Hippocampal formation (tissue), 2 donors: ENCODE measurements at regions not wholly inside any gene's neighbourhood (a gene's known extent, or its start where the extent isn't known, plus 50 kb on each side); places are given as distances from the start of the nearest gene placed in this dataset.
"Not testable (repeated sequence)": the region's sequence is repeated elsewhere in the genome, so short reads cannot be mapped to it uniquely, and the experiment has no call there.

Source experiments
- DNase-seq, 2 donors: peaks; one replicate each; lab custom pipeline; 2025; lab: John Stamatoyannopoulos, UW

- DNase-seq = no peak
Measured at GRCh38 chr17:6257336-6257735, 177.6 kb downstream of the AIPL1 start.

DNA sequence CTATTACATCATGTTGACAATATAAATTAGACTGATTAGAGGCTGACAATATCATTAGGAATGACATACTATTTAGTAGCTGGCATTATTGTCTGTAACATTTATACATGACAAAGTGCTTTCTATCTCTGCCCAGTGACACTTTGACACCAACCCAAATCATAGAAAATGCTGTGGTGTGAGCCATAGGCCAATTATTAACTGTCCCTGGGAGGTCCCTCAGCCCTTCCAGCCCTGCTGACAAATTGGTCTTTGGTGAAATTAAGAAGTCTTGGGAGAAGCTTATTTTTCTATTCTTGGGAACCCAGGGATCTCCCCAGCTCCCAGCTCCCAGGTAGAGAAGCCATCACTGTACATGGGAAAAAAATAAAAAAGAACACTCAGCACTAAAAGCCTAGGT is 179.6 kb downstream of the AIPL1 start:
- DNase-seq = no peak

GRCh38 chr17:6254036-6254435 is 180.9 kb downstream of the AIPL1 start:
- DNase-seq = no peak

DNA sequence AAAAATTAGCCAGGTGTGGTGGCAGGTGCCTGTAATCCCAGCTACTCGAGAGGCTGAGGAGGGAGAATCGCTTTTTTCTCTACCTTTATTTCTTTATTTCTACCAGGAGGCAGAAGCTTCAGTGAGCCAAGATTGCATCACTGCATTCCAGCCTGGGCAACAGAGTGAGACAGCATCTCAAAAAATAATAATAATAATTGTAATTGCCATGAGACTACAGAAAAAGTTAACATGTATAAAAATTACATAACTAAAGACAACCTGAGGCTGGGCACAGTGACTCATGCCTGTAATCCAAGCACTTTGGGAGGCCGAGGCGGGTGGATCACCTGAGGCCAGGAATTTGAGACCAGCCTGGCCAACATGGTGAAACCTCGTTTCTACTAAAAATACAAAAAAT is 181.5 kb downstream of the WSCD1 start:
- not testable (repeated sequence) for DNase-seq

DNA sequence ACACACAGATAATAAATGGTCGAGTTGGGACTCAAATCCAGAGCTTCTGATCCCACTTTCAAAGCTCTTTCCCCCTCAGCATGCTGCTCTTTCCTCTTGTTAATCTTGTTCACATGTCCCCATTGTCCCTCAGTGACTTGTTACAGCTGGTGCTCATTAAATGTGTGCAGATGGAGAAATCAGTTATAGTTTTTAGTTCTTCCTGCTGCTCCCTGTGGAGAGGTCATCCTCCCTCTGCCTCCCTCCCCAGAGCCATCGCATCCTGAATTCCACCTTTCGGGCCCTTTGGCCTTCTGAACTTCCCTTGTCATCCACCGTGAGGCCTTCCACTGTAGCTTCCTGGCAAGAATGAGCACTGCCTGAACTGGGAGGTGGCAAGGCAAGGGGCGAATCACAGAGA is 179.6 kb downstream of the WSCD1 start:
- DNase-seq = no peak

- no peak for DNase-seq
Measured at GRCh38 chr17:6248061-6248460, 177.9 kb downstream of the WSCD1 start.

DNA sequence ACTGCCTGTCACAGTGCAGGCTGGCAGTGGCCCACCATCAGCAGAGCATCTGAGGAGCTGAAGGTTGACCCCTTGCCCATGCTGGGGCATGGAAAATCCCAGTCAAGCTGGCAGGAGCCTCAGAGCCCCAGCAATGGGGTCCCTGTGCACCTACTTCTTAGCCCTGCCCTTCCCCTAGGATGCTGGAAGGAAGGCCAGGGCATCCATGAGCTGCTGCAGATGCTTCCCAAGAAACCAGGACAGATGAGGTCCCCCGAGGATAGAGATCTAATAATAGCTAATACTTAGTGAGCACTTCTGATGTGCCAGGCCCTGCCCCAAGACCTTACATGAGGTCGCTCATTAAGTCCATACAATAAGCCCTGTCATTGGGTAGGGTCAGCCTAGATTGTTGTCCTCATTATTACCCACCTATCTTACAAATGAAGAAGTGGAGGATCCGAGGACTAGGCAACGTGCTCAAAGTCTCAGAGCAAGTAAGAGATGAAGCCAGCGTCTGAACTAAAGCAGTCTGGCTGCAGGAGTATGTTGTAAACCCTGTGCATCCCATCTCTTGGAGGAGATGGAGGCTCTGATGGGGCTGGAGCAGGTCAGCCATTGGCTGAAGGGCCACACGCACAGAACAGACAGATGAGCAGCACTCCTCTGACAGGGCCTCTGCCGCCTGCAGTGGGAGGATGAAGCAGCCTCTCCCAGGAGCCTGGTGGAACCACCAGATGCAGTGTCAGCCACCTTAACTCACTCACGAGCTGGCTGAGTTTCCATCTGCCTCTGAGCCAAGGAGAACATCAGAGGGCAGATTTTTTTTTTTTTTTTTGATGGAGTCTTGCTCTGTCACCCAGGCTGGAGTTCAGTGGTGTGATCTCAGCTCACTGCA is 175.4 kb downstream of the WSCD1 start:
- no peak for DNase-seq

GRCh38 chr17:6244796-6245195 is 174.6 kb downstream of the WSCD1 start:
- DNase-seq = no peak

GRCh38 chr17:6244253-6244652 is 174.1 kb downstream of the WSCD1 start:
- DNase-seq = no peak

- DNase-seq = no peak
Measured at GRCh38 chr17:6243186-6243585, 173.0 kb downstream of the WSCD1 start.

DNA sequence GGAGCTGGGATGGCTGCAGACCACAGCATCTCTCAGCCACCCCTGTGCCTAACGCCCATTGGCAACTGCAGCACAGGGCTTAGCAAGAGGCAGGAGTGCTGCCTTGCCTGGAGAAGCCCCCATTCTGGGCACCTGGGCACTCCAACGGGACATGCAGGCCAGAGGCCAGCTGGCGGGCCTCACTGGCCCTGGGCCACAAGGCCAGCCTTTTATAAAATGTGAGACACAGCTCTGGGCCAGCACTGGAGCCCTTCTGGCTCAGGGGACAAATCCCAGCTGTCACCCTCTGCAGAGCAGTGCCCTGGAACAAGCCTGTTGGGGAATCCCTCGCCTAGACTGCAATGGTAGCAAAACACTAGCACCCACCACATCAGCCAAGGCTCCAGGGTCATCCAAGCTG is 171.8 kb downstream of the WSCD1 start:
- peak in 1 of 2 donors; percentile 16 for DNase-seq

DNA sequence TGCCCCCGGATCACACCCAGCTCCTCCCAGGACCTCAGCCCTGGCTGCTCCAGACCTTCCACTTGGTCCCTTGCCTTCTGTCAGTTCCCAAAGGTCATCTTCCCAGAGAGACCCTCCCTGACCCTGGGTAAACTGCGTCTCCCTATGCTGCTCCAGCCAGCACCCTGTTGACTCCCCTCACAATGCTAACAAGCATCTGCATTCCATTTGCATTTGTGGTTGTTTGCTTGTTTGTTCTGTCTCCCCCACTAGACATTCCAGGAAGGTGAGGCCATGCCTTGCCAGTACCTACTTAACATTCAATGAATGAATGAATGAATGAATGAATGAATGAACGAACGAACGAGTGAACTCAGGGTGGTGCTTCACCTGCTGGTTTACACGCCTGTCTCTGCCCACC is 171.2 kb downstream of the WSCD1 start:
- DNase-seq = no peak

- no peak for DNase-seq
Measured at GRCh38 chr17:6240601-6241000, 170.4 kb downstream of the WSCD1 start.

- no peak for DNase-seq
Measured at GRCh38 chr17:6240001-6240400, 169.8 kb downstream of the WSCD1 start.

DNA sequence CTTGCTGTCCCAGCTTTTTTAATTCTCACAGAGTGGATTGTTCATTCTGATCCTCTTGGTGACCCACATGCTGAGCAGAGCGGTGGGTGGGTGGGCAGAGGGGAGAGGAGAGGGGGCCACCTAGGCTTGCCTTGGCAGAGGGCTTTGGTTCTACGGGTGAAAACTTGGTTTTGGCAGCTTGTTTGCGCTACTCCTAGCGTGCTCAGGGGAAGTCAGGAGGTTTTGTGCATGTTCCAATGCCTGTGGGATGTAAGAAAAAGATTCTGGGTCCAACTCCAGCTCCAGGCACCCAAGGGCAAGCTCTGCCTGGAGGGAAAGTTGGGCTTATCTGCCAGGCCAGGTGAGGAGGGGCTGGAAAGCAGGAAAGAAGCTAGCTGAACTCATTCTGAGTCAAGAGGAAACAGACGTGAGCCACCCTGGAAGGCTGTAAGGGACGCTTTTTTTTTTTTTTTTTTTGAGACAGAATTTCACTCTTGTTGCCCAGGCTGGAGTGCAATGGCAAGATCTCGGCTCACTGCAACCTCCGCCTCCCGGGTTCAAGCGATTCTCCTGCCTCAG is 169.1 kb downstream of the WSCD1 start:
- DNase-seq = no peak

GRCh38 chr17:6233856-6234255 is 163.7 kb downstream of the WSCD1 start:
- no peak for DNase-seq

DNA sequence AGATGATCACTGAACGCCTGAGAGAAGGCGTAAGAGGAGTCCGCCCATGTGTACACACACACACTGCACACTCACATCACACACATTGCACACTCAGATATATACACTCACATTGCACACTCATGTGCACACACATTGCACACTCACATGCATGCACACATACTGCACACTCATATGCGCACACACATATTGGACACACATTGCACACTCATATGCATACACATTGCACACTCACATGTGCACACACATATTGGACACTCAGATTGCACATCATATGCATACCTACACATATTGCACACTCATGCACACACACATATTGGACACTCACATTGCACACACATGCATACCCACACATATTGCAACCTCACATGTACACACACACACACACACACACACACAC is 163.2 kb downstream of the WSCD1 start:
- no peak for DNase-seq

DNA sequence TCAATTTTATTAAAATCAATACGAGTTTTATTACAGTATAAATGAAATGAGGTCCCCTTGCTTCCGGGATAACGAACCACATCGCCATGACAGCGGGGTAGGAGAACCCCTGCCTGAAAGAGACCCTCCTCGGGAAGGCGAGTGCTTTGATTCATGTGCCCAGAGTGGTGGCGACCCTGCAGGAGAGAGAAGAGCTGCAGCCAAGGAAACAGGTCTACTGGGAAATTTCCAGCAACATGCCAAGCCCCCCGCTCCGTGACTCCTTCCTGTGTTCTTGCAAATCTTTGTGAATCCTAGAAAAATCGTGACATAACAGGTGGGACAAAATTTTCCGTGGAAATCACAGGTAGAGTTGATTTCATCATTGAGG is 162.5 kb downstream of the WSCD1 start:
- no peak for DNase-seq

GRCh38 chr17:6231886-6232731 is 161.9 kb downstream of the WSCD1 start:
- no peak for DNase-seq

- DNase-seq = no peak
Measured at GRCh38 chr17:6231465-6231864, 161.3 kb downstream of the WSCD1 start.

DNA sequence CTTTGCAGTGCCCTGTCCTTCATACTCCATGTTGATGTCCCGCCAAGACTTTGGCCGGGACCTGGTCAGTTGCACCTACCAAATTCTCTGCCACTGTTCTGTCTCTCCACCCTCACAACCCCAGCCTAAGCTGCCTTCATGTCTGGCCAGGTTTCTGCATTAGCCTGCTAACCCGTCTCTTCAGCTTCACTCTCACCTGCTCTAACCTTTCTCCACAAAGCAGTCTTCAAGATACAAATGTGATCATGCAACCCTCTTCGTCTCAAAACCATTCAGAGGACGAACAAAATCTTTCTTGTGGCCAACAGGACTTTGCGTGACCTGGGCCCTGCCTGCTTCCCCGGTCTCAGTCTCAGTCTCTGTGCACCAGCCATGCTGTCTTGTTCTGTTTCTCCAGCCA is 148.2 kb downstream of the WSCD1 start:
- no peak for DNase-seq

DNA sequence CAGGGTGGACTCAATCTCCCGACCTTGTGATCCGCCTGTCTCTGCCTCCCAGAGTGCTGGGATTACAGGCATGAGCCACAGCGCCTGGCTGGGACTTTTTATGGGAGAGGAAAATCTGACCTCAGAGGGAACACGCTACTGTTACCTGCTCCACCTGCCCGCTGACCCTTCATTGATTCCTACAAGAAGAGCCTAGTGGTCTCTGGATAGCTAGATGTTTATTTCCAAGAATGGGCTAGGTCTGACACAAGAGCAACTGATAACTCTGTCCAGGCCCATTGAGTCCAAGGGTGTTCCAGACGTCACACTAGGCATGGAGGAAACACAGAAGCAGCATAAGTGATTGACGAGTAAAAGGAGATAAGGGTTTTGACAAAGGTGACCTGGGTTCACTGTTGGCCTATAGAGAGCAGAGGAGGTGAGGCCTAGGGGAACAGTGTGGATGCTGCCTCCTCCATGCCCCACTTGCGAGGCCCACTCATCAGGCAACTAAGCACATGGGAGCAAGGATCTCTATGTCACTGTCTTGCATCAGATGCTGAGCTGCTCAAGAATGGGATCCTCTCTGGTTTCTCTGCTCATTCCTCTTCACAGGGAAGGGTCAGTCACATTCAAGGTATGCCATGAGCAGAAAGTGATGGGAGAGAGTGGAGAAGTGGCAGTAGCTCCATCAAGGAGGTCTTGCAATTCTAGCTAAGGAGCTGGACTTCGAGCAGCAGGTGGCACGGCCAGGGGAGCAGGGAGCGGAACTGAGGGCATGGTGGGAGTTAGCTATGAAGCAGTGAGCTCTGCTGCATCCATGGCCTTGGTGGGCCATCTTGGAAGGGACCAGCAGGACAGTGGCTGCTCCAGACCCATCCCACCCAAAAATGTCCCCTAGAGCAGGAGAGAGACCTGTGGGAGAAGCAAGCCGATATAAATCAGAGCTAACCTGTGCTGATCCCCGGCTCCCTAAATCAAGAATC is 145.2 kb downstream of the WSCD1 start:
- DNase-seq = no peak
